ENCODE measurements at regions not wholly inside any gene's neighbourhood (a gene's known extent, or its start where the extent isn't known, plus 50 kb on each side); places are given as distances from the start of the nearest gene placed in this dataset.

GRCh38 chr6:169994739-169995138 lies 243.3 kb downstream of the ERMARD start:
- Histone ChIP-seq H3K27me3 (ENCODE audit: insufficient read depth, low read length) (no peaks in the 10 kb centered on the region), H3K4me2 (ENCODE audit: low read length) (no peak overlapping the region), H3K27ac (ENCODE audit: low read depth, low read length) (no peak overlapping the region), H3K36me3 (ENCODE audit: insufficient read depth, low read length) (no peaks in the 10 kb centered on the region), H3K4me3 (ENCODE audit: insufficient read depth, low read depth, low read length) (no peak overlapping the region), H2AFZ (ENCODE audit: low read depth, low read length) (no peak overlapping the region), H3K79me2 (ENCODE audit: insufficient read depth, low read length) (no peaks in the 10 kb centered on the region), H4K20me1 (ENCODE audit: insufficient read depth, low read length) (no peaks in the 10 kb centered on the region), H3K9me3 (ENCODE audit: insufficient read depth, low read depth, low read length) (no peaks in the 10 kb centered on the region), H3K9ac (ENCODE audit: low read length) (no peak overlapping the region), H3K4me1 (ENCODE audit: insufficient read depth, low read length) (no peaks in the 10 kb centered on the region)
- no peak for DNase-seq (ENCODE audit: low read depth)
- FAIRE-seq = no peak
- no peaks in the 10 kb centered on the region for H3K9me3 Mint-ChIP-seq (ENCODE audit: unreplicated experiment)
- no peak overlapping the region for H3K27ac Mint-ChIP-seq (ENCODE audit: unreplicated experiment)
- no peaks in the 10 kb centered on the region for H3K36me3 Mint-ChIP-seq (ENCODE audit: low read depth, unreplicated experiment)
- no peak for TF ChIP-seq CTCF (IDR thresholded peaks at IDR 0.05; ENCODE audit: insufficient read depth, low read depth, low read length)
- TF ChIP-seq EZH2 (IDR thresholded peaks at IDR 0.05; ENCODE audit: insufficient read depth, low read length) = no peak
- peaks cover 16% of the 10 kb centered on the region for H3K27me3 Mint-ChIP-seq (ENCODE audit: low read depth, unreplicated experiment)
- no peak overlapping the region for H3K4me3 Mint-ChIP-seq (ENCODE audit: unreplicated experiment)
- H3K4me1 Mint-ChIP-seq (ENCODE audit: low read depth, unreplicated experiment) = peaks cover 20% of the 10 kb centered on the region

GRCh38 chr6:169993861-169994481 lies 242.5 kb downstream of the ERMARD start:
- no peak overlapping the region for H3K27ac Mint-ChIP-seq (ENCODE audit: unreplicated experiment)
- no peaks in the 10 kb centered on the region for H4K20me1 ChIP-seq (ENCODE audit: insufficient read depth, low read length)
- no peaks in the 10 kb centered on the region for H3K4me1 ChIP-seq (ENCODE audit: insufficient read depth, low read length)
- peaks cover 16% of the 10 kb centered on the region for H3K27me3 Mint-ChIP-seq (ENCODE audit: low read depth, unreplicated experiment)
- H3K4me1 Mint-ChIP-seq (ENCODE audit: low read depth, unreplicated experiment) = peaks cover 12% of the 10 kb centered on the region
- no peak overlapping the region for H3K27ac ChIP-seq (ENCODE audit: low read depth, low read length)
- no peak for FAIRE-seq
- no peak overlapping the region for H2AFZ ChIP-seq (ENCODE audit: low read depth, low read length)
- H3K79me2 ChIP-seq (ENCODE audit: insufficient read depth, low read length) = no peaks in the 10 kb centered on the region
- TF ChIP-seq CTCF (IDR thresholded peaks at IDR 0.05; ENCODE audit: insufficient read depth, low read depth, low read length) (no peak), EZH2 (IDR thresholded peaks at IDR 0.05; ENCODE audit: insufficient read depth, low read length) (no peak)
- H3K9me3 ChIP-seq (ENCODE audit: insufficient read depth, low read depth, low read length) = no peaks in the 10 kb centered on the region
- H3K36me3 ChIP-seq (ENCODE audit: insufficient read depth, low read length) = no peaks in the 10 kb centered on the region
- DNase-seq (ENCODE audit: low read depth) = no peak
- H3K4me2 ChIP-seq (ENCODE audit: low read length) = no peak overlapping the region
- H3K36me3 Mint-ChIP-seq (ENCODE audit: low read depth, unreplicated experiment) = no peaks in the 10 kb centered on the region
- no peaks in the 10 kb centered on the region for H3K27me3 ChIP-seq (ENCODE audit: insufficient read depth, low read length)
- H3K4me3 ChIP-seq (ENCODE audit: insufficient read depth, low read depth, low read length) = no peak overlapping the region
- H3K4me3 Mint-ChIP-seq (ENCODE audit: unreplicated experiment) = no peak overlapping the region
- H3K9ac ChIP-seq (ENCODE audit: low read length) = no peak overlapping the region
- no peaks in the 10 kb centered on the region for H3K9me3 Mint-ChIP-seq (ENCODE audit: unreplicated experiment)

GRCh38 chr6:169991913-169992312 lies 240.5 kb downstream of the ERMARD start:
- TF ChIP-seq CTCF (IDR thresholded peaks at IDR 0.05; ENCODE audit: insufficient read depth, low read depth, low read length) (no peak), EZH2 (IDR thresholded peaks at IDR 0.05; ENCODE audit: insufficient read depth, low read length) (no peak)
- H3K27ac Mint-ChIP-seq (ENCODE audit: unreplicated experiment) = no peak overlapping the region

More at GRCh38 chr6:169991913-169992312, 240.5 kb downstream of the ERMARD start:
- Histone ChIP-seq H2AFZ (ENCODE audit: low read depth, low read length) (no peak overlapping the region), H3K27me3 (ENCODE audit: insufficient read depth, low read length) (no peaks in the 10 kb centered on the region), H3K27ac (ENCODE audit: low read depth, low read length) (no peak overlapping the region), H3K4me1 (ENCODE audit: insufficient read depth, low read length) (no peaks in the 10 kb centered on the region), H3K9ac (ENCODE audit: low read length) (no peak overlapping the region), H3K79me2 (ENCODE audit: insufficient read depth, low read length) (no peaks in the 10 kb centered on the region), H3K9me3 (ENCODE audit: insufficient read depth, low read depth, low read length) (no peaks in the 10 kb centered on the region), H3K4me2 (ENCODE audit: low read length) (no peak overlapping the region), H3K36me3 (ENCODE audit: insufficient read depth, low read length) (no peaks in the 10 kb centered on the region), H3K4me3 (ENCODE audit: insufficient read depth, low read depth, low read length) (no peak overlapping the region), H4K20me1 (ENCODE audit: insufficient read depth, low read length) (no peaks in the 10 kb centered on the region)
- Mint-ChIP-seq H3K27me3 (ENCODE audit: low read depth, unreplicated experiment) (peaks cover 16% of the 10 kb centered on the region), H3K4me3 (ENCODE audit: unreplicated experiment) (no peak overlapping the region), H3K9me3 (ENCODE audit: unreplicated experiment) (no peaks in the 10 kb centered on the region), H3K36me3 (ENCODE audit: low read depth, unreplicated experiment) (no peaks in the 10 kb centered on the region), H3K4me1 (ENCODE audit: low read depth, unreplicated experiment) (no peaks in the 10 kb centered on the region)
- DNase-seq (ENCODE audit: low read depth) (no peak), FAIRE-seq (no peak)

Data from astrocyte (in vitro differentiated cells and primary cell).